ENCODE measurements at regions not wholly inside any gene's neighbourhood (a gene's known extent, or its start where the extent isn't known, plus 50 kb on each side); places are given as distances from the start of the nearest gene placed in this dataset.

- TF ChIP-seq POLR2A (IDR thresholded peaks at IDR 0.05) (no peak), CTCF (IDR thresholded peaks at IDR 0.05) (no peak)
These were observed 66.8 kb downstream of the NIBAN1 start for GRCh38 chr1:184907500-184907899.

Measured in thyroid gland (tissue), 4 donors.